Erythroblast (primary cell): ENCODE measurements at regions not wholly inside any gene's neighbourhood (a gene's known extent, or its start where the extent isn't known, plus 50 kb on each side); places are given as distances from the start of the nearest gene placed in this dataset.

Experiments used
- GATA1 ChIP-seq: IDR thresholded peaks from 2 replicates; pipeline ENCODE4 v1.6.1; 2011; ENCODE audit warnings: low read depth, mild to moderate bottlenecking, control low read depth, low read length, moderate library complexity
- POLR2A ChIP-seq: IDR thresholded peaks from 2 replicates; pipeline ENCODE4 v1.6.1; 2011; ENCODE audit warnings: mild to moderate bottlenecking, low read length

- TF ChIP-seq POLR2A (no peak), GATA1 (no peak)
Measured at GRCh38 chr7:1352656-1353271, 106.5 kb downstream of the MICALL2 start.
